Activated naive CD4-positive, alpha-beta T cell treated with anti-CD3 and anti-CD28 coated beads, Interleukin-2, amount 10 ng/mL, durations not matched to agents 7 days and 5 days (primary cell): ENCODE measurements at regions not wholly inside any gene's neighbourhood (a gene's known extent, or its start where the extent isn't known, plus 50 kb on each side); places are given as distances from the start of the nearest gene placed in this dataset.

Experiments used
- CTCF ChIA-PET: fragments of 350-600 bp; sonication (Branson Sonifier 250); formaldehyde crosslinking; loops from one replicate; lab custom pipeline; 2021; ENCODE audit warnings: antibody characterized with exemption; lab: Charles Lee
- DNase-seq: peaks from one replicate; pipeline ENCODE4 v3.0.0-alpha.2; 2020
- H3K27ac Mint-ChIP-seq: one replicate; pipeline ENCODE4 v1.8.0; 2021; ENCODE audit warnings: mild to moderate bottlenecking, moderate library complexity, mixed read lengths
- H3K27me3 Mint-ChIP-seq: one replicate; pipeline ENCODE4 v1.8.0; 2021; ENCODE audit warnings: mild to moderate bottlenecking, mixed read lengths
- H3K36me3 Mint-ChIP-seq: one replicate; pipeline ENCODE4 v1.8.0; 2021; ENCODE audit warnings: mixed read lengths
- H3K4me1 Mint-ChIP-seq: one replicate; pipeline ENCODE4 v1.8.0; 2021; ENCODE audit warnings: mixed read lengths
- H3K4me3 Mint-ChIP-seq: one replicate; pipeline ENCODE4 v1.8.0; 2021; ENCODE audit warnings: mild to moderate bottlenecking, moderate library complexity, mixed read lengths
- H3K9me3 Mint-ChIP-seq: one replicate; pipeline ENCODE4 v1.8.0; 2021; ENCODE audit warnings: mixed read lengths

DNA sequence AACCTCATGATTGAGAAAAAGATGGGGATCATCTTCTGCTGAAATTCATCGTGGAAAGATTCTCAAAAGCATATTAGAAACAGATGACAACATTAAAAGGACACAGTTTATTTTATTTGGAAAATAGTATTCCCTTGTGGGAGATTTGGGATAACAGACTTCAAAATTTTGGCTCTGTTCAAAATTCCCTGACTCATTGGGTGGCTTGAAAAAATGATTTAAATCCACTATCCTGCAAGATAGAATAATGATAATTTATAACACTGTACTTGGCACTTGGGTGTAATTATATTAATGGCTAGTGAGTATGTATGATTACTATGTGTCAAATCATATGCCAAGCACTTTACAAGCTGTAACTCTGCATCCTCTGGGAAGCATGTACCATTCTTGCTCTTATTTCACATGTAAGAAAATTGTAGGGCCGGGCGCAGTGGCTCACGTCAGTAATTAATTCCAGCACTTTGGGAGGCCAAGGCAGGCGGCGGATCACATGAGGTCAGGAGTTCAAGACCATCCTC is 128.8 kb downstream of the LMNTD1 start:
- Mint-ChIP-seq H3K4me3 (no peak overlapping the region), H3K4me1 (no peaks in the 10 kb centered on the region), H3K27me3 (peaks cover 8% of the 10 kb centered on the region), H3K9me3 (no peaks in the 10 kb centered on the region), H3K27ac (no peak overlapping the region), H3K36me3 (no peaks in the 10 kb centered on the region)
- CTCF ChIA-PET: no interaction called here
- DNase-seq: no peak

DNA sequence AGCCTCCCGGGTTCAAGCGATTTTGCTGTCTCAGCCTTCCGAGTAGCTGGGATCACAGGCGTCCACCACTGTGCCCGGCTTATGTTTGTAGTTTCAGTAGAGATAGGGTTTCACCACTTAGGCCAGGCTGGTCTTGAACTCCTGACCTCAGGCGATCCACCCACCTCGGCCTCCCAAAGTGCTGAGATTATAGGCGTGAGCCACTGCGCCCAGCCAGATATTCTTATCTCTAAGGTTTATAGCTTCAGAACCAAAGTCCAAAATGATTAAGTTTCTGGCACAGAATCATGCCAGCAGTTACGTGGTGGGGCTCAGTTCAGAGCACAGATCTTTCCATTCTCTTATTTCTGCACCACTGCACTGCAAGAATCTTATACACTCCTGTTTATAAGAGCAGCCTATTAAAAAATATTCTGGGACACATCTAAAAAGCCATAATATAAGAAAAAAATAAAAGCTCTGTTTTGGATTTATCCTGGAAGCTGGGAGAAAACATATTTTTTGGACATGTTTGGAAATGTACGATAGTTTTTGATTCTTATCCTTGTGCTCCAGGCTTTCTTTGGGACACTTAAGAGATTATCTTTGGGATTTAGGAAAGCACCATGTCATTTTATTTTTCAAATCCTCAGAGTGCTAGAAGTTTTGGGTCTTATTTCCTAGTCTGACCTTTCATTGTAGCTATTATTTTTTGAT is 129.6 kb downstream of the LMNTD1 start:
- H3K27ac Mint-ChIP-seq: no peak overlapping the region
- CTCF ChIA-PET: interaction anchor here (0.8 kb wide), 1 partner anchor 13 kb away, joined by 3 read pairs; no protein-coding TSS in a partner anchor
- H3K27me3 Mint-ChIP-seq: peaks cover 8% of the 10 kb centered on the region
- H3K4me3 Mint-ChIP-seq: no peak overlapping the region
- DNase-seq: no peak
- H3K4me1 Mint-ChIP-seq: no peaks in the 10 kb centered on the region
- no peaks in the 10 kb centered on the region for H3K9me3 Mint-ChIP-seq
- H3K36me3 Mint-ChIP-seq: no peaks in the 10 kb centered on the region

DNA sequence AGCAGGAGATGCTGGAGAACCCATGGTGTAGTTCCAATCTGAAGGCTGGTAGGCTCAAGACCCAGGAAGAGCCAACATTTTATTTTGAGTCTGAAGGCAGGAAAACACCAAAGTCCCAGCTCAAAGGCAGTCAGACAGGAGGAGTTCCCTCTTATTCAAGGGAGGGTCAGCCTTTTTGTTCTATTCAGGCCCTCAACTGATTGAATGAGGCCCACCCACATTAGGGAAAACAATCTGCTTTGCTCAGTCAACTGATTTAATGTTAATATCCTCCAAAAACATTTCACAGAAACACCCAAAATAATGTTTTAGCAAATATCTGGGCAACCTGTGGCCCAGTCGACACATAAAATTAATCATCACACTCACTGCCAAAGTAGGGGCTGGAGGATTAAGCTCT is 130.8 kb downstream of the LMNTD1 start:
- Mint-ChIP-seq H3K36me3 (no peaks in the 10 kb centered on the region), H3K4me1 (no peaks in the 10 kb centered on the region), H3K27me3 (peaks cover 8% of the 10 kb centered on the region), H3K4me3 (no peak overlapping the region), H3K27ac (no peak overlapping the region), H3K9me3 (no peaks in the 10 kb centered on the region)
- no peak for DNase-seq
- CTCF ChIA-PET: no interaction called here

- DNase-seq: no peak
- no peaks in the 10 kb centered on the region for H3K4me1 Mint-ChIP-seq
- H3K4me3 Mint-ChIP-seq: no peak overlapping the region
- H3K27me3 Mint-ChIP-seq: peaks cover 8% of the 10 kb centered on the region
- no peak overlapping the region for H3K27ac Mint-ChIP-seq
- CTCF ChIA-PET: no interaction called here
- H3K9me3 Mint-ChIP-seq: no peaks in the 10 kb centered on the region
- H3K36me3 Mint-ChIP-seq: no peaks in the 10 kb centered on the region
Measured at GRCh38 chr12:25421651-25422167, 131.4 kb downstream of the LMNTD1 start.

DNA sequence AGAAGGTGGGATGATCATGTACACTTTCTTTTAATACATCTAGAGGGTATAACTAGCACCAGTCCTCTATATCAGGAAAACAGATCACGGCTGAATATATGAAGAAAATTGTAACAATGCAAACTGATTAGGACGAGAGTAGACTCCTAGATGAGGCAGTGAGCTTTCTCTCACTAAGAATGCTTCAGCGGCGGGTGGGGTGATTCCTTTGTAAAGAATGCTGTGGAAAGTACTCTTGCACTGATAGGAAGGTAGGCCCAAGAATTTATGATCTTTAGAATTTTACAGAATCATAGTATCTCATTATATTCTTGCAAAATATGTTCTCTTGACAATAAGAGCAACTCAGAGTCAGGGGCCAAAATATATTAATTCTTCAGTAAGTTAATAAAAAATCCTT is 133.0 kb downstream of the LMNTD1 start:
- no peak overlapping the region for H3K27ac Mint-ChIP-seq
- no peak overlapping the region for H3K4me3 Mint-ChIP-seq
- CTCF ChIA-PET: no interaction called here
- no peak for DNase-seq
- no peaks in the 10 kb centered on the region for H3K36me3 Mint-ChIP-seq
- H3K27me3 Mint-ChIP-seq: peaks cover 8% of the 10 kb centered on the region
- H3K9me3 Mint-ChIP-seq: no peaks in the 10 kb centered on the region
- no peaks in the 10 kb centered on the region for H3K4me1 Mint-ChIP-seq

GRCh38 chr12:25419595-25419994 is 133.5 kb downstream of the LMNTD1 start:
- H3K4me3 Mint-ChIP-seq: no peak overlapping the region
- no peaks in the 10 kb centered on the region for H3K9me3 Mint-ChIP-seq
- H3K27ac Mint-ChIP-seq: no peak overlapping the region
- CTCF ChIA-PET: no interaction called here
- H3K27me3 Mint-ChIP-seq: peaks cover 8% of the 10 kb centered on the region
- no peaks in the 10 kb centered on the region for H3K36me3 Mint-ChIP-seq
- no peaks in the 10 kb centered on the region for H3K4me1 Mint-ChIP-seq
- DNase-seq: no peak

DNA sequence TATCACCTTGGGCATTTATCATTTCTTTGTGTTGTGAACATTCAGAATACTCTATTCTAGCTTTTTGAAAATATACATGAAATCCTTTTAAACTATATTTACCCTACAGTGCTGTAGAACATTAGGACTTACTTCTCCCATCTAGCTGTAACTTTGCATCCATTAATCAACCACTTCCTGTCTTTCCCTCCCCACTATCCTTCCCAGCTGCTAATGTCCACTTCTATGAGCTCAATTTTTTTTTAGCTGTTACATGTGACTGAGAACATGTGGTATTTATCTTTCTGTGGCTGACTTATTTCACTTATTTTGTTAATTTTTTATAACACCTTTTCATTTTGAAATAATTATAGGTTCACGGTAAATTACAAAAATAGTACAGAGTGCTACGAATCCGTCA is 136.0 kb downstream of the LMNTD1 start:
- H3K4me1 Mint-ChIP-seq: no peaks in the 10 kb centered on the region
- CTCF ChIA-PET: no interaction called here
- no peak overlapping the region for H3K4me3 Mint-ChIP-seq
- no peak overlapping the region for H3K27ac Mint-ChIP-seq
- no peaks in the 10 kb centered on the region for H3K9me3 Mint-ChIP-seq
- DNase-seq: no peak
- H3K27me3 Mint-ChIP-seq: peaks cover 8% of the 10 kb centered on the region
- no peaks in the 10 kb centered on the region for H3K36me3 Mint-ChIP-seq

- H3K27me3 Mint-ChIP-seq: peaks cover 10% of the 10 kb centered on the region
- no peaks in the 10 kb centered on the region for H3K36me3 Mint-ChIP-seq
- no peaks in the 10 kb centered on the region for H3K4me1 Mint-ChIP-seq
- H3K4me3 Mint-ChIP-seq: no peak overlapping the region
- no peaks in the 10 kb centered on the region for H3K9me3 Mint-ChIP-seq
- CTCF ChIA-PET: no interaction called here
- no peak for DNase-seq
- H3K27ac Mint-ChIP-seq: no peak overlapping the region
Measured at GRCh38 chr12:25416516-25416915, 136.6 kb downstream of the LMNTD1 start.

GRCh38 chr12:25415004-25415403 is 138.1 kb downstream of the LMNTD1 start:
- CTCF ChIA-PET: no interaction called here
- no peak overlapping the region for H3K4me3 Mint-ChIP-seq
- H3K27ac Mint-ChIP-seq: no peak overlapping the region
- H3K4me1 Mint-ChIP-seq: no peaks in the 10 kb centered on the region
- no peaks in the 10 kb centered on the region for H3K36me3 Mint-ChIP-seq
- no peaks in the 10 kb centered on the region for H3K9me3 Mint-ChIP-seq
- H3K27me3 Mint-ChIP-seq: peaks cover 10% of the 10 kb centered on the region
- no peak for DNase-seq

- no peaks in the 10 kb centered on the region for H3K4me1 Mint-ChIP-seq
- H3K27me3 Mint-ChIP-seq: peaks cover 4% of the 10 kb centered on the region
- H3K9me3 Mint-ChIP-seq: no peaks in the 10 kb centered on the region
- DNase-seq: no peak
- CTCF ChIA-PET: interaction anchor here (0.6 kb wide), 1 partner anchor 181 kb away, joined by 3 read pairs; no protein-coding TSS in a partner anchor
- no peaks in the 10 kb centered on the region for H3K36me3 Mint-ChIP-seq
- no peak overlapping the region for H3K27ac Mint-ChIP-seq
- no peak overlapping the region for H3K4me3 Mint-ChIP-seq
Measured at GRCh38 chr12:25412735-25413134, 140.3 kb downstream of the LMNTD1 start.

DNA sequence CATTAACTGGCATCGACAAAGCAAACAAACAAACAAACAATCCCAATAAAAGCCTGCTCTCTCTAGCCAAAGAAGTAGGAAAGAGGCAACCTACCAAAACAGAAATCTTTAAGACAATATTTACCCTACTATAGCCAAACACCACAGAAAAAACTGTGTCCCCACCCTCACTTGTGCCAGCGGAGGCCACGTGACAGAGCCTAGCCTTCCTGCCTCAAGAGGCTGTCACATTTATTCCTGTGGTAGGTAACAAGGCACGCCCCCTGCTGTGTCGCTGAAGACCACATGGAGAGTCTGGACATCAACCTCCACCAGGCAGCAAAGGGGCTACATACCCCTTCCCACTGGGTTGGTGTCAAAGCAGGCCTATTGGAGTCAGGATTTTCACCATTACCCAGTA is 148.1 kb downstream of the LMNTD1 start:
- CTCF ChIA-PET: no interaction called here
- H3K36me3 Mint-ChIP-seq: no peaks in the 10 kb centered on the region
- DNase-seq: no peak
- peaks cover 27% of the 10 kb centered on the region for H3K27me3 Mint-ChIP-seq
- no peak overlapping the region for H3K4me3 Mint-ChIP-seq
- no peaks in the 10 kb centered on the region for H3K4me1 Mint-ChIP-seq
- H3K9me3 Mint-ChIP-seq: peaks cover 5% of the 10 kb centered on the region
- H3K27ac Mint-ChIP-seq: no peak overlapping the region

DNA sequence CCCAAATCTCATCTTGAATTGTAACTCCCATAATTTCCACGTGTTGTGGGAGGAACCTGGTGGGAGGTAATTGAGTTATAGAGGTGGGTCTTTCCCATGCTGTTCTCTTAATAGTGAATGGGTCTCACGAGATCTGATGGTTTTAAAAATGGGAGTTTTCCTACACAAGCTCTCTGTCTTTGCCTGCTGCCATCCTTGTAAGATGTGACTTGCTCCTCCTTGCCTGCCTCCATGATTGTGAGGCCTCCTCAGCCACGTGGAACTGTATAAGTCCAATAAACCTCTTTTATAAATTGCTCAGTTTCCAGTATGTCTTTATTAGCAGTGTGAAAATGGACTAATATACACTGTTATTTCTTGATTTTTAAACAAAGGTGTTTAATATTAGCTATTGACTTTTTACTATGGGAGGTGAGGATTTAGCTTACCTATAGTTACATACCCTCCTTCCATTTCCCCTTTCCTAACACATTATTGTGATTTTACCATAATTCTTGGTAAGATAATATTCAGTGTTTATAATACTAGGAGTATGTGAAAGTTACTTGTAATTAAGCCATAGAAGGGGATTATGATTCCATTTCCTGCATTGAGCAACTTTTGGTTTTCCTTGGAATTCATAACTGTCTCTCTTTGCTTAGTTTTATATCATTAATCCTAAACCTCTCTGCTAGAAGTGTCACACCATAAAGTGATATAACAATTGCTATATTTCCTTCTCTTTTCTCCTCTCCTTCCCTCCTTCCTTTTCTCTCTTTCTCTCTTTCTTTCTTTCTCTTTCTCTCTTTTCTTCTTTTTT is 151.0 kb upstream of the KRAS start:
- DNase-seq: no peak
- Mint-ChIP-seq H3K4me3 (no peak overlapping the region), H3K4me1 (no peaks in the 10 kb centered on the region), H3K36me3 (no peaks in the 10 kb centered on the region), H3K27me3 (peaks cover 39% of the 10 kb centered on the region), H3K9me3 (peaks cover 5% of the 10 kb centered on the region), H3K27ac (no peak overlapping the region)
- CTCF ChIA-PET: no interaction called here

DNA sequence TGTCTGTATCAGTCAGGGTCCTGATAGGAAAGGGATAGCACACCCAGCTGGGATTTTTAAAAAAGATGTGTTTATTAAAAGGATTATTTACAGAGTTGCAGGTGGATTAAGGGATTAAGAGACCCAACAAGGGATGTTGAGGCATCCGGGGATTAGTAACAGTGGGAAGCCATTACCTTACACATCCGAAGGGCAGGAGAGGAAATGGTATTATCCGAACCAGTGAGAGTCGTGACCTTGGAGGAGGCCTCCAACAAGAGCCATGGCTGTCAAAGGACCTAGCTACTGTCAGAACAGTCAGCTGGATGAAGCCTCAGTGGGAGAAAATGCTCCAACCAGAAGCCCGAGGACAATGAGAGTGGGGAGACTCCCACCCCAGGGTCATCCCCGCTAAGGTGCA is 146.3 kb upstream of the KRAS start:
- CTCF ChIA-PET: no interaction called here
- Mint-ChIP-seq H3K27ac (no peak overlapping the region), H3K4me1 (no peaks in the 10 kb centered on the region), H3K27me3 (peaks cover 42% of the 10 kb centered on the region), H3K9me3 (peaks cover 5% of the 10 kb centered on the region), H3K4me3 (no peak overlapping the region), H3K36me3 (peaks cover 1% of the 10 kb centered on the region)
- DNase-seq: no peak

DNA sequence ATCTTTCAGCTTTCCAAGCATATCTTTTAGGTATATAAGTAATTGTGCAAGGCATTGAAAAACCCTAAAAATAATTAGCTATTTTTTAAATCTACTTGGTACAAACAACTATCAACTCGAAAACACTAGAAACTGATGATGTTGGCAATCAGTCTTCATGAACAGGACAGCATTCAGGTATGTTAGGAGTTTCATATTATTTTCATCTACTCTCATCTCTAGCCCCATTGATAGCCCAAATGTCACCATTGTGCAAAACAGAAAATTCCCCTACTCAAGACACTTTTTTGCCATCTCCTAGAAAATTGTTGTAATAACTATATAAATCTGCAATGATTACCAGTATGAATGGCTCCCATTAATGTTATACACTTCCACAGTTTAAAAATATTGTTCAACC is 144.5 kb upstream of the KRAS start:
- Mint-ChIP-seq H3K27me3 (peaks cover 37% of the 10 kb centered on the region), H3K9me3 (peaks cover 3% of the 10 kb centered on the region)
- CTCF ChIA-PET: no interaction called here

More for the DNA sequence above, 144.5 kb upstream of the KRAS start:
- no peak for DNase-seq
- Mint-ChIP-seq H3K4me3 (no peak overlapping the region), H3K27ac (no peak overlapping the region), H3K36me3 (peaks cover 1% of the 10 kb centered on the region), H3K4me1 (no peaks in the 10 kb centered on the region)
